Renal cortex interstitium (tissue), 11 donors: ENCODE measurements at regions not wholly inside any gene's neighbourhood (a gene's known extent, or its start where the extent isn't known, plus 50 kb on each side); places are given as distances from the start of the nearest gene placed in this dataset.

Experiments used
- DNase-seq, 11 donors: peaks; one replicate each; pipeline ENCODE4 v3.0.0-alpha.2; 2013; ENCODE audit warnings: low read depth in 9 of 11, low spot score in 4 of 11; ENCODE audit errors: extremely low read depth in 1 of 11

DNA sequence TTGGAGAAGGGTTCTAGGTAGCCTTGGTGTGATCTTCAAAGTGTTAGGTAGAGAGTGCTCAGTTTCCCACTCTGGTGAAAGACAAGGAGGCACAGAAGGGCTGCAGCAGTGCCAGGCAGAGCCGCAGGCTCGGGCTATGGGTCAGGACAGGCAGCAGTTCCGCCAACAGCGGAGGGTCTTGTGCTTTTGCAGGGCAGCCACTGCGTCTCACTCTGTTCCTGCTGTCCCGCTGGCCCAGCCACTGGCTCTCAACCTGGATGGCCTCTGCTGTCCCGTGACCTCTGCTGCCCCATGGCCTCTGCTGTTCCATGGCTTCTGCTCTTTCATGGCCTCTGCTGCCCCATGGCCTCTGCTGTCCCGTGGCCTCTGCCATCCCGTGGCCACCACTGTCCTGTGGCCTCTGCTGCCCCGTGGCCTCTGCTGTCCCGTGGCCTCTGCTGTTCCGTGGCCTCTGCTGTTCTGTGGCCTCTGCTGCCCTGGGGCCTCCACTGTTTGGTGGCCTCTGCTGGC lies 175.7 kb downstream of the URI1 start:
- DNase-seq: no peak

DNA sequence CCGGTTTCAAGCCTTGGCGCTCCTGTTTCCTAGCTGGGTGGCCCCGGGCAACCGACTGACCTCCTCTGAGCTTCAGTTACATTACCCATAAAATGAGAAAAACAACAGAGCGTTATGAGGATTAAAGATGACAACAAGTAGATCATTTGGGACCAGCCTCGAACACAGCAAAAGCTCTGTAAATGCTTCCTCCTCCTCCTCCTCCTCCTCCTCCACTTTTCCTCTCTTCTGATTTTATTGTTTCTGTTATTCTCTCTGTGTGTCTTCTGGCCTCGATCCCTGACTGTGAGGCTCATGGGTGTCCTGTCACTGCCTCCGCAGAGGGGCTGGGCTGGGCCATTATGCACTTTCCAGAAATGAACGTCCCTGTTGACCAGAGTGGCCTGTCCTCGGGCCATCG lies 176.2 kb downstream of the URI1 start:
- no peak for DNase-seq

GRCh38 chr19:30118760-30119159 lies 176.7 kb downstream of the URI1 start:
- DNase-seq: no peak

GRCh38 chr19:30119180-30119908 lies 177.3 kb downstream of the URI1 start:
- no peak for DNase-seq

GRCh38 chr19:30120860-30121484 lies 178.9 kb downstream of the URI1 start:
- no peak for DNase-seq

GRCh38 chr19:30122431-30122830 lies 180.4 kb downstream of the URI1 start:
- DNase-seq: no peak

- DNase-seq: no peak
Observed at GRCh38 chr19:30123119-30123518, 181.1 kb downstream of the URI1 start.

GRCh38 chr19:30123611-30124010 lies 181.6 kb downstream of the URI1 start:
- no peak for DNase-seq

DNA sequence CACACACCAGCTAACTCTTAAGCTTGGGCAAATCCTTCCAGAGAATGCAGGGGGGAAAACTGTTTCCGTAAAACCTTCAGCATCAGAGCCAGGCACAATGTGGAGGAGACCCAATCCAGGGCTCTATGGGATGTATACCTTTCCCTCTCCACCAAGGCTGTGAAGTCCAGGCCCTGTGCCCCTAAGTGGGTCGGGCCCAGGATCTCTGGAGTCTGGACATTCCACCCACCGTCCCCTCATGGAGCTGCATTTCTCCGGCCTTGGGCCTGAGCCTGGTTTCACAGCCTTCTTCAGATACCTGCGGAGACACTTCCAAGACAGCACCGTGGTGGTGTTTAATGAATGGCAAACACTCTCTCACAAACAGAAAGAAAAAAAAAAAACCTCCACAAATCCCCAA lies 186.2 kb downstream of the URI1 start:
- DNase-seq: no peak

GRCh38 chr19:30130356-30131122 lies 188.5 kb downstream of the URI1 start:
- DNase-seq: no peak

DNA sequence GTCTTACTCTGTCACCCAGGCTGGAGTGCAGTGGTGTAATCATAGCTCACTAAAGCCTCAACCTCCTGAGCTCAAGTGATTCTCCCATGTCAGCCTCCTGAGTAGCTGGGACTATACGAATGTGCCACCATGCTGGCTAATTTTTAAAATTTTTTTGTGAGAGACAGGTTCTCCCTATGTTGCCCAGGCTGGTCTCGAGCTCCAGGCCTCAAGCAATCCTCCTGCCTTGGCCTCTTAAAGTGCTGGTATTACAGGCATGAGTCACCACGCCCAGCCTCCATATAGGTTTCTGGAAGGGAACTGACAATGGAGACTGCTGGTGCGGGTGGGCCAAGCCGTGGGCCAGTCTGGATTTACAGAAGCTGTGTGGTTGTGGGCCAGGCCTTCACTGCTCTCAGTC lies 189.2 kb downstream of the URI1 start:
- no peak for DNase-seq

DNA sequence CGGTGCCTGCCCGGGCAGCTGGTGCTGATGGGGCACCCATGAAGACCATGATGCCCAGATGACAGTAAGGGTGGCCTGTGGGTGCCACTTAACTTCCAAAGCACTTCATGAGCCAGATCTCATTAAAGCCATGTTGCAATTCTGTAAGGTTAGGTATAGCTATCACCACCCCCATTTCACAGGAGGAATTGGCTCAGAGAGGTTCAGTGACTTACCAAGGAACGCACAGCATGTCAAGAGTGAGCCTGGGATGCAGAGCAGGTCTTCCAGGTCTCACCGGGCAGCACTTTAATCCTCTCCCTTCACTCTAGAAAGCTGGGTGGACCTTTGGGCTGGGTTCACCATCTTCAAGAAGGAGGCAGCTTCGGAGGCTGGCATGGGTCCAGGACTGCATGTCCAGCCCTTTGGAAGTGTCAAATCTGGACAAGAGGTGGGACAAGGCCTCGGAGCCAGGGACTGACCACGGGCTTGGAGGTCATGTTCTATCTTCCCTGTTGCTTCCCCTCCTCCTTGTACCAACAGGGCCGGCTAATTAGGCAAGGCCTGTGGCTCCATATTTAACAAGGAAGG lies 189.8 kb downstream of the URI1 start:
- no peak for DNase-seq

DNA sequence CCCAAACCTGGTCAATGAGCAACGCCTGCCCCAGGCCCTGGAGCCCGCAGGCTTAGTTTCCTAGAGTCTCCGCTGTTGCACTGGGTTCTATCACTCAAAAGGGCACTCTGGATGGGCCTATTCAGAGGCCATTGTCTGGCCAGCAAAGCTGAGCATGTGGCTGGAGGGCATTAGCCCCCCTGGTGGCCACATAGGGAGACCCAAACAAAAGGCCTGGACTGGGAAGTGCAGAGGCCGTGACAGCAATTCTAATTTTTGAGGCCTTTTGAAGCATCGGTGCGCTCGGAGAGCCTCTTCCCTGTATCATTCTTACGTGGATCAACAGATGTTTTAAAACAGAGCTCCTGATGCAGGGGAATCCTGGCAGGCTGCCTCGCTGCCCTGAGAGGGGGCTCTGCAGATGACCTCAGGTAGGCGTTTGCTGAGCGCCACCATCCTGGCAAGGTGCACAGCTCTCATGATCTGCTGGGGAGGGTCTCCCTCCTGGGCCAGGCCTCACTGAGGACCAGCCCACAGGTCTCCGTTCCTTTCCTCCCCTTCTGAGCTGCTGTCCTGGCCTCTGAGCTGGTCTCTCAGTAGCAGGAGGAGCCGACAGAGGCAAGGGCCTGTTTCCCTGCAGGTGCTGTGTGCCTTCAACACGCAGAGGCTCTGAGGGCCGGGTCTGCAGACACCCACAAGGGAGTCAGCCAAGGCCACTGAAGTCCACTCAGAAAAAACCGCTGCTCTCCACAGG lies 190.5 kb downstream of the URI1 start:
- DNase-seq: no peak

GRCh38 chr19:30133803-30134202 lies 191.8 kb downstream of the URI1 start:
- no peak for DNase-seq

DNA sequence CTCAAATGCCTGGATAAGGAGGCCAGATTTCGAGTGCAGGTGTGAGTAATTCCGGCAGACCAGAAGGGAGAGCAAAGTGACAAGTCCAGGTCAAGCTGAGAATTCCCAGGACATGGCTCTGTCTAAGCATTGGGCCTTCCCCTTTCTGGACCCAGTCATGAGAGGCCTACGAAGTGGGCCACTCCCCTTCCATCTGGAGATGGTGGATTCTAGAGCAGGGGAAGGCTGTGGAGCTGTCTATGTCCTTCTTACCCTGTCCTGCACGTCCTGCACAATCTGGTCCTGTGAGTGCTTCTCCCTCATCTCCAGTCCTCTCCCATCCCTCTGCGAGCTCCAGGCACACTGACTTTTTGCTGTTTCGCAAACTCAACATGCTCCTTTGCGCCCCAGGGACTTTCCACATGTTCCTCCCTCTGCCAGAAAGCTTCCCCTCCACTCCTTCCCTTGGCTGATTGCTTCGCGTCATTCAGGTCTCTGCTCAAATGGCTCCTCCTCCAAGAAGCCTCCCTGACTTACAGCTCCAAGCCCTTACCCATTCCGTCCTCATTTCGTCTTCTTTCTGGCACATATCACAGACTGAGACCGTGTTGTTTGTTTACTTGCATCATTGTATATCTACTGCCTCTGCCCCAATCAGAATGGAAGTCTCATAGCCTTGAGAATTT lies 193.2 kb downstream of the URI1 start:
- no peak for DNase-seq

- no peak for DNase-seq
Observed at GRCh38 chr19:30135797-30136196, 193.8 kb downstream of the URI1 start.

GRCh38 chr19:30136611-30137195 lies 194.7 kb downstream of the URI1 start:
- no peak for DNase-seq

GRCh38 chr19:30137747-30138146 lies 195.7 kb downstream of the URI1 start:
- DNase-seq: no peak
